H7 (cell line): ENCODE measurements at regions not wholly inside any gene's neighbourhood (a gene's known extent, or its start where the extent isn't known, plus 50 kb on each side); places are given as distances from the start of the nearest gene placed in this dataset.

Source experiments
- DNase-seq: peaks from one replicate; pipeline ENCODE4 v3.0.0; 2012
- H3K27me3 ChIP-seq: 2 replicates; pipeline ENCODE4 v1.6.0; 2011; ENCODE audit warnings: mild to moderate bottlenecking, low read length; ENCODE audit not compliant: control insufficient read depth, insufficient read depth
- H3K36me3 ChIP-seq: replicated peaks from 2 replicates; pipeline ENCODE4 v1.5.1; 2011; ENCODE audit warnings: low read length; ENCODE audit not compliant: control insufficient read depth, insufficient read depth
- H3K4me3 ChIP-seq: 2 replicates; pipeline ENCODE4 v1.5.1; 2011; ENCODE audit warnings: low read depth, mild to moderate bottlenecking, control low read depth, low read length, moderate library complexity; ENCODE audit not compliant: insufficient read depth

GRCh38 chr3:40994611-40995010 is 204.7 kb upstream of the CTNNB1 start:
- Histone ChIP-seq H3K27me3 (no peaks in the 10 kb centered on the region), H3K36me3 (no peaks in the 10 kb centered on the region), H3K4me3 (no peak overlapping the region)
- no peak for DNase-seq

- no peak overlapping the region for H3K4me3 ChIP-seq
- H3K27me3 ChIP-seq, result no peaks in the 10 kb centered on the region
- no peaks in the 10 kb centered on the region for H3K36me3 ChIP-seq
- DNase-seq, result no peak
These were observed 204.0 kb upstream of the CTNNB1 start for GRCh38 chr3:40995271-40995670.

GRCh38 chr3:40996382-40996781 is 202.9 kb upstream of the CTNNB1 start:
- H3K27me3 ChIP-seq, result no peaks in the 10 kb centered on the region
- no peaks in the 10 kb centered on the region for H3K36me3 ChIP-seq
- H3K4me3 ChIP-seq, result no peak overlapping the region
- DNase-seq, result peak; percentile 56

GRCh38 chr3:40996827-40997710 is 202.2 kb upstream of the CTNNB1 start:
- no peaks in the 10 kb centered on the region for H3K36me3 ChIP-seq
- DNase-seq, result peak; percentile 44
- H3K4me3 ChIP-seq, result no peak overlapping the region
- no peaks in the 10 kb centered on the region for H3K27me3 ChIP-seq

GRCh38 chr3:40997711-40998519 is 201.4 kb upstream of the CTNNB1 start:
- Histone ChIP-seq H3K36me3 (no peaks in the 10 kb centered on the region), H3K27me3 (no peaks in the 10 kb centered on the region), H3K4me3 (no peak overlapping the region)
- DNase-seq, result peak; percentile 35

GRCh38 chr3:40999682-41000081 is 199.6 kb upstream of the CTNNB1 start:
- H3K27me3 ChIP-seq, result no peaks in the 10 kb centered on the region
- no peak overlapping the region for H3K4me3 ChIP-seq
- no peaks in the 10 kb centered on the region for H3K36me3 ChIP-seq
- no peak for DNase-seq

- DNase-seq, result no peak
- Histone ChIP-seq H3K4me3 (no peak overlapping the region), H3K27me3 (no peaks in the 10 kb centered on the region), H3K36me3 (no peaks in the 10 kb centered on the region)
These were observed 198.8 kb upstream of the CTNNB1 start for GRCh38 chr3:41000471-41000870.

- DNase-seq, result no peak
- no peaks in the 10 kb centered on the region for H3K36me3 ChIP-seq
- no peak overlapping the region for H3K4me3 ChIP-seq
- no peaks in the 10 kb centered on the region for H3K27me3 ChIP-seq
These were observed 197.7 kb upstream of the CTNNB1 start for GRCh38 chr3:41001556-41001955.

- H3K4me3 ChIP-seq, result no peak overlapping the region
- no peaks in the 10 kb centered on the region for H3K36me3 ChIP-seq
- DNase-seq, result no peak
- H3K27me3 ChIP-seq, result no peaks in the 10 kb centered on the region
These were observed 197.2 kb upstream of the CTNNB1 start for GRCh38 chr3:41002104-41002503.

- no peaks in the 10 kb centered on the region for H3K27me3 ChIP-seq
These were observed 191.9 kb upstream of the CTNNB1 start for GRCh38 chr3:41007399-41007798.

GRCh38 chr3:41011854-41012253 is 187.5 kb upstream of the CTNNB1 start:
- no peak for DNase-seq
- no peaks in the 10 kb centered on the region for H3K36me3 ChIP-seq
- no peak overlapping the region for H3K4me3 ChIP-seq
- H3K27me3 ChIP-seq, result no peaks in the 10 kb centered on the region

More at GRCh38 chr3:41007399-41007798, 191.9 kb upstream of the CTNNB1 start:
- H3K36me3 ChIP-seq, result no peaks in the 10 kb centered on the region
- no peak for DNase-seq
- no peak overlapping the region for H3K4me3 ChIP-seq

- Histone ChIP-seq H3K27me3 (no peaks in the 10 kb centered on the region), H3K4me3 (no peak overlapping the region), H3K36me3 (no peaks in the 10 kb centered on the region)
- no peak for DNase-seq
These were observed 180.4 kb upstream of the CTNNB1 start for GRCh38 chr3:41018855-41019254.

- no peaks in the 10 kb centered on the region for H3K27me3 ChIP-seq
- H3K36me3 ChIP-seq, result no peaks in the 10 kb centered on the region
- H3K4me3 ChIP-seq, result no peak overlapping the region
- DNase-seq, result no peak
These were observed 175.1 kb upstream of the CTNNB1 start for GRCh38 chr3:41024031-41024836.

- Histone ChIP-seq H3K4me3 (no peak overlapping the region), H3K27me3 (no peaks in the 10 kb centered on the region), H3K36me3 (no peaks in the 10 kb centered on the region)
- DNase-seq, result no peak
These were observed 172.7 kb upstream of the CTNNB1 start for GRCh38 chr3:41026394-41027177.
